ENCODE measurements at regions not wholly inside any gene's neighbourhood (a gene's known extent, or its start where the extent isn't known, plus 50 kb on each side); places are given as distances from the start of the nearest gene placed in this dataset.

- BruUV-seq (replicated peaks), result no TSS peak
- Histone ChIP-seq H3K9me2 (ENCODE audit: insufficient read depth) (peaks cover 5% of the 10 kb centered on the region; the same call in 1 of the 2 replicates), H3K9me3 (ENCODE audit: insufficient read depth, low read depth) (no peaks in the 10 kb centered on the region), H3K79me2 (ENCODE audit: low read depth) (no peaks in the 10 kb centered on the region), H3K4me3 (no peak overlapping the region), H3F3A (ENCODE audit: insufficient read depth, low read depth) (no peaks in the 10 kb centered on the region), H3K4me2 (no peak overlapping the region), H3K4me1 (replicated peaks; ENCODE audit: insufficient read depth) (no peaks in the 10 kb centered on the region), H3K27me3 (ENCODE audit: insufficient read depth, low read depth) (no peaks in the 10 kb centered on the region), H4K20me1 (ENCODE audit: insufficient read depth) (no peaks in the 10 kb centered on the region), H3K27ac (no peak overlapping the region), H3K36me3 (ENCODE audit: low read depth) (no peaks in the 10 kb centered on the region), H2AFZ (no peak overlapping the region)
- intact Hi-C loops (cut with micrococcal nuclease; ENCODE audit: unreplicated experiment), result no loop called here
- POLR2A ChIA-PET (ENCODE audit: unreplicated experiment), result no interaction called here
- CTCF ChIA-PET, result no interaction called here
- TF ChIP-seq EZH2 (IDR thresholded peaks at IDR 0.05; ENCODE audit: low read depth) (no peak), CTCF (conservative IDR thresholded peaks at IDR 0.05) (no peak)
- DNase-seq, result no peak
Measured at GRCh38 chr17:52947418-52947817, 788.9 kb upstream of the CA10 start.

GRCh38 chr17:52938623-52939230 lies 780.2 kb upstream of the CA10 start:
- no peaks in the 10 kb centered on the region for H3K79me2 ChIP-seq (ENCODE audit: low read depth)
- no peak overlapping the region for H3K4me3 ChIP-seq
- H3K9me3 ChIP-seq (ENCODE audit: insufficient read depth, low read depth), result no peaks in the 10 kb centered on the region
- no peak for TF ChIP-seq EZH2 (IDR thresholded peaks at IDR 0.05; ENCODE audit: low read depth)
- no peak for TF ChIP-seq CTCF (conservative IDR thresholded peaks at IDR 0.05)
- no peak for DNase-seq
- H3F3A ChIP-seq (ENCODE audit: insufficient read depth, low read depth), result no peaks in the 10 kb centered on the region
- BruUV-seq (replicated peaks), result no TSS peak
- H3K27me3 ChIP-seq (ENCODE audit: insufficient read depth, low read depth), result no peaks in the 10 kb centered on the region
- H4K20me1 ChIP-seq (ENCODE audit: insufficient read depth), result no peaks in the 10 kb centered on the region
- no peaks in the 10 kb centered on the region for H3K4me1 ChIP-seq (replicated peaks; ENCODE audit: insufficient read depth)
- no peak overlapping the region for H3K4me2 ChIP-seq
- H3K27ac ChIP-seq, result no peak overlapping the region
- intact Hi-C loops (cut with micrococcal nuclease; ENCODE audit: unreplicated experiment), result no loop called here
- POLR2A ChIA-PET (ENCODE audit: unreplicated experiment), result no interaction called here
- H2AFZ ChIP-seq, result no peak overlapping the region
- CTCF ChIA-PET, result no interaction called here
- H3K9me2 ChIP-seq (ENCODE audit: insufficient read depth), result no peaks in the 10 kb centered on the region
- no peaks in the 10 kb centered on the region for H3K36me3 ChIP-seq (ENCODE audit: low read depth)

DNA sequence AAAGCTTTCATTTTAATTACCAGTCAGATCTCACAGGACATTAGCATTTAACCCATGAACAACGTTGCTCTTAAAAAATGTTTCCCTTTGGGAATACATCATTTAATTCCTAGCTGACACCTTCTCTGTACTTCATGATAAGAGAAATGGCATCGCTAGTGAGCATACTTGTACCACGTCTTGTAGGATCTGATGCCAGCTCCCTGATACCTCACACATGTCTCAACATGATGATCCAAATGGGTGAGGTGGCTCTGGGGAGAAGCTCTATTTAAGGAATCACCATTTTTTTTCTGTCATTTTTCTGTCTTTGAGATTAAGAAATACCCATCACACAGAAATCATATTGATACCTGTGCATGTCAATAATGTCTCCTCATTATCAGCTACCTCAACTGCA lies 772.1 kb upstream of the CA10 start:
- Histone ChIP-seq H3K4me2 (no peak overlapping the region), H3K9me2 (ENCODE audit: insufficient read depth) (no peaks in the 10 kb centered on the region), H3K4me1 (replicated peaks; ENCODE audit: insufficient read depth) (no peaks in the 10 kb centered on the region), H2AFZ (no peak overlapping the region), H3K4me3 (no peak overlapping the region), H3K36me3 (ENCODE audit: low read depth) (no peaks in the 10 kb centered on the region), H3K79me2 (ENCODE audit: low read depth) (no peaks in the 10 kb centered on the region), H3K9me3 (ENCODE audit: insufficient read depth, low read depth) (no peaks in the 10 kb centered on the region), H3K27me3 (ENCODE audit: insufficient read depth, low read depth) (no peaks in the 10 kb centered on the region), H3K27ac (no peak overlapping the region), H3F3A (ENCODE audit: insufficient read depth, low read depth) (no peaks in the 10 kb centered on the region), H4K20me1 (ENCODE audit: insufficient read depth) (no peaks in the 10 kb centered on the region)
- BruUV-seq (replicated peaks), result no TSS peak
- POLR2A ChIA-PET (ENCODE audit: unreplicated experiment), result no interaction called here
- CTCF ChIA-PET, result no interaction called here
- intact Hi-C loops (cut with micrococcal nuclease; ENCODE audit: unreplicated experiment), result no loop called here
- TF ChIP-seq EZH2 (IDR thresholded peaks at IDR 0.05; ENCODE audit: low read depth) (no peak), CTCF (conservative IDR thresholded peaks at IDR 0.05) (no peak)
- DNase-seq, result no peak
